ENCODE measurements at regions not wholly inside any gene's neighbourhood (a gene's known extent, or its start where the extent isn't known, plus 50 kb on each side); places are given as distances from the start of the nearest gene placed in this dataset.
"Not testable (repeated sequence)": the region's sequence is repeated elsewhere in the genome, so short reads cannot be mapped to it uniquely, and the experiment has no call there.

DNA sequence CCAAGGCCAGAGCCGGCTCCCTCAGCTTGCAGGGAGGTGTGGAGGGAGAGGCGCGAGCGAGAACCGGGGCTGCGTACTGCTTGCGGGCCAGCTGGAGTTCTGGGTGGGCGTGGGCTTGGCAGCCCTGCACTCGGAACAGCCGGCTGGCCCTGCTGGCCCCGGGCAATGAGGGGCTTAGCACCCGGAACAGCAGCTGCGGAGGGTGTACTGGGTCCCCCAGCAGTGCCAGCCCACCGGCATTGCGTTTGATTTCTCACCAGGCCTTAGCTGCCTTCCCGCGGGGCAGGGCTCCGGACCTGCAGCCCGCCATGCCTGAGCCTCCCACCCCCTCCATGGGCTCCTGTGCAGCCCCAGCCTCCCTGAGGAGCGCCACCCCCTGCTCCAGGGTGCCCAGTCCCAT, 495.5 kb upstream of the PLXNA2 start:
- not testable (repeated sequence) for H3K4me1 Mint-ChIP-seq

DNA sequence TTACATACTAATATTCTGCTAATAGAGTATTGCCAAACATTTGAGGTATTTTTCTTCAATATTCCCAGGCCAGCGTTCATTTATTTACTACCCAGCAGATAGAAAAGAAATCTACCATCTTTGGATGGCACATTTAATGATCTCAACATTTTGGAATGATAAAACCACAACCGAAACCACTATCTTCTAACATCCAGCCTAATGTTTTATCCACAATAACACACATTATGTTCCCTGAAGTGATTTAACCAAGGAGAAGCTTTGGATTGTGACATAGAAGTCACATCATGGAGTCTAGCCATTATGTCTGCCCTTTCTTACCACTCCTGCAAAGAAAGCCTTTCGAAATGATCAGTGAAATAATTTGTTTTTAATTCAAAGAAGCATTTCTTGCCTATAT, 497.1 kb upstream of the PLXNA2 start:
- ATAC-seq (ENCODE audit: low read depth): no peak
- H3K27me3 Mint-ChIP-seq: no peaks in the 10 kb centered on the region
- DNase-seq: no peak
- H3K27ac Mint-ChIP-seq: no peak overlapping the region
- H3K9me3 Mint-ChIP-seq: peaks cover 5% of the 10 kb centered on the region
- H3K36me3 Mint-ChIP-seq: no peaks in the 10 kb centered on the region
- POLR2A ChIA-PET: no interaction called here
- H3K4me3 Mint-ChIP-seq: no peak overlapping the region
- no peaks in the 10 kb centered on the region for H3K4me1 Mint-ChIP-seq

More for the DNA sequence above, 495.5 kb upstream of the PLXNA2 start:
- ATAC-seq (ENCODE audit: low read depth); POLR2A ChIA-PET; H3K27me3 Mint-ChIP-seq; H3K4me3 Mint-ChIP-seq; H3K36me3 Mint-ChIP-seq; H3K9me3 Mint-ChIP-seq; DNase-seq; H3K27ac Mint-ChIP-seq: not testable (repeated sequence)

DNA sequence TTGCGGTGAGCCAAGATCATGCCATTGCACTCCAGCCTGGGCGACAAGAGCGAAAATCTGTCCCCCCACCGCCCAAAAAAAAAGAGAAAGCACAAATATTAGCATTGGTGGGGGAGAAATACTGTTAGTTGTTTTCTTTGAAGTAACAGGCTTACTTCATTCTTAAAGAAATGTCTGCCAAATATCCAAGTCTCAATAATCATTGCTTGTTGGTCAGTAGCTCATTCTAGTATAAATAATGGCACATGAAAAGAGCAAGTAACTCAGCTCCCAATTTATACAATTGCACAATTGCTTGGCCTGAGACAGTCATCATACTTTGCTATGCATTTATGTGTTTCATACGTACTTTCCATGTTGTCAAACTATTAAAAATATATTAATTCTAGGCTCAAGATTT, 499.2 kb upstream of the PLXNA2 start:
- POLR2A ChIA-PET: no interaction called here
- Mint-ChIP-seq H3K27me3 (no peaks in the 10 kb centered on the region), H3K36me3 (no peaks in the 10 kb centered on the region), H3K27ac (no peak overlapping the region), H3K4me3 (no peak overlapping the region), H3K4me1 (no peaks in the 10 kb centered on the region), H3K9me3 (peaks cover 2% of the 10 kb centered on the region)
- DNase-seq (no peak), ATAC-seq (ENCODE audit: low read depth) (no peak)

DNA sequence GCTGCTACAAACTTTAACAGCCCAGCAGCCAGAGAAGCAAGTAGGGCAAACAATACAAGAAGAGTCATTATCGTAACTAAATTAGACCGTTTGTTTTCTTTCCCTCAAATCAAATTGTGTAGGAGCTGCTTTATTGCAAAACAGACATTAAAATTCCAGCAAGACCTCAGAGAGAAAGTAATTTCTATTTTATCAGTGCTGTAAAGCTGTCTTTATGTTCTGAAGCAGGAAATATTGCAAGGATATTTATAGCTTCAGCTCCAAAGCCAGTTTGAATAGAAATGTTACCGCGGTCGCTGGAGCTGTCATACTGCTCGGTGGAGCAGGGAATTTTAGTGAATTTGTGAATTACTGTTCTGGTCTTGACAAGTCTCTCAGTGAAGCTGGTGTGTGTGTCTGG, 503.8 kb upstream of the PLXNA2 start:
- H3K4me1 Mint-ChIP-seq: no peaks in the 10 kb centered on the region
- POLR2A ChIA-PET: no interaction called here
- H3K27me3 Mint-ChIP-seq: no peaks in the 10 kb centered on the region
- no peak for ATAC-seq (ENCODE audit: low read depth)
- H3K9me3 Mint-ChIP-seq: peaks cover 2% of the 10 kb centered on the region
- DNase-seq: no peak
- H3K27ac Mint-ChIP-seq: no peak overlapping the region
- H3K4me3 Mint-ChIP-seq: no peak overlapping the region
- no peaks in the 10 kb centered on the region for H3K36me3 Mint-ChIP-seq

DNA sequence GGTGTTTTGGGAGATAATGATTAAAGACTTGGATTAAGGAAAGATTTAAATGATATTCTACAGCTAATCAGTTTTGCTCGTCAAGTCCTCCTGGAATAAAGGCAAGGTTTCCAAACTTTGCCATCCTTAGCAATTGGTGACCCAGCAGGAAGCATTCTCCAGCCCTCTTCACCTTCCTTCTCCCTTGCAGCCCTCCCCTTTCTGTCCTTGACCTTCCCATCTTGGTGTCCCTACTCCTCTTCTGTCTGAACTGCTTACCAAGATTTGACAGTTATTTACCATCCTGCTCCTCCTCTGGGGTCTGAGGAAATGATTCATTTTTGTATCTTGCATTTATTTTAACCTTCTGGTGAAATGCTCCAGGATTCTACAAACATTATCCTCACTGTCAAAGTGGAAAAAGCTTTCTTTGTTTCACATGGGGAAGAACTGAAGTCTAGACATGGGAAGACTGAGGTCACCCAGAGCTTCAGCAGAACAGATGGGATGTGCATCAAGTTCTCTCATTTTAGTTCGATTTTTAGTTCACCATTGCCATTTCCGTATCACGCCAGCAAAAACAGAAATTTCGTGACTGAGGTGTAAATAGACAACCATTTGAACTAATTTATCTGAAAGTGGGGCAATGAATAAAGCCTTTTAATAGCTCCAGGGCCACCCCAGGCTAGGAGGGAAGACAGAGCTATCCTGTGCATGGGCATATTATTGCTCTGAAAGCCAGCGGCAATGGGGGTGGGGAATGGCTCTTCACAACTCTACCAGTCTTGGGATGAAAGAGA, 504.4 kb upstream of the PLXNA2 start:
- H3K4me1 Mint-ChIP-seq: no peaks in the 10 kb centered on the region
- DNase-seq (no peak), ATAC-seq (ENCODE audit: low read depth) (no peak)
- POLR2A ChIA-PET: no interaction called here
- no peaks in the 10 kb centered on the region for H3K36me3 Mint-ChIP-seq
- H3K27me3 Mint-ChIP-seq: no peaks in the 10 kb centered on the region
- no peak overlapping the region for H3K4me3 Mint-ChIP-seq
- H3K27ac Mint-ChIP-seq: no peak overlapping the region
- H3K9me3 Mint-ChIP-seq: peaks cover 2% of the 10 kb centered on the region

DNA sequence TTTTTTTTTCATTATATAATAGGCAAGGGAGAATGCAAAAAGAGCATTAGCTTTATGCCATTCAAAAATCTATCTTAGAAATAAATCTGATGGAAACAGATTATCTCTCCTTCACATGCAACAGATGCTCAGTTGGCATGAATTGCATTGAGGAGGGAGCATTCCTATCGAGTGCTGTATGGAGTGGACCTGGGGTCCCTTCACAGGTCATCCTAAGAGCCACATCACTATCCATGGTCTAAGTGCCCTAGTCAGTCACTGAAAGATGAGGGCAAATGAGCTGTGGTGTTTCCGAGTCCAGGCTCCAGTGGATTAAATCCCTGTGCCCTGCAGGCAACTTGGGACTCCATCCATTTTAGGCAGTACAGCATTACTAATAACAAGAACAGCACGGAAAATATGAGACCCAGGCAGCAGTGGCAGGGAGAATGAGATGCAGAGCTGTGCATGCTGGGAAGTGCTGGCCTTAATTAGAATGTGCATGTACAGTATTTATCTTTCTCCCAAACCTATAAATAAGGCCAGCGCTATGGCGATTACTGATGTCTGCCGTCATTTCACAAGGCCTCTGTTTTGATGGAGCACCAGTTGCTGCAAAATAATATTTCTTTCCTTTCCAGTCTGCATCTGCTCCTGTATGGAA, 512.3 kb upstream of the PLXNA2 start:
- no peak overlapping the region for H3K4me3 Mint-ChIP-seq
- no peak overlapping the region for H3K27ac Mint-ChIP-seq
- ATAC-seq (ENCODE audit: low read depth) (no peak), DNase-seq (no peak)
- peaks cover 2% of the 10 kb centered on the region for H3K27me3 Mint-ChIP-seq
- H3K36me3 Mint-ChIP-seq: no peaks in the 10 kb centered on the region
- POLR2A ChIA-PET: no interaction called here
- H3K4me1 Mint-ChIP-seq: no peaks in the 10 kb centered on the region
- no peaks in the 10 kb centered on the region for H3K9me3 Mint-ChIP-seq

DNA sequence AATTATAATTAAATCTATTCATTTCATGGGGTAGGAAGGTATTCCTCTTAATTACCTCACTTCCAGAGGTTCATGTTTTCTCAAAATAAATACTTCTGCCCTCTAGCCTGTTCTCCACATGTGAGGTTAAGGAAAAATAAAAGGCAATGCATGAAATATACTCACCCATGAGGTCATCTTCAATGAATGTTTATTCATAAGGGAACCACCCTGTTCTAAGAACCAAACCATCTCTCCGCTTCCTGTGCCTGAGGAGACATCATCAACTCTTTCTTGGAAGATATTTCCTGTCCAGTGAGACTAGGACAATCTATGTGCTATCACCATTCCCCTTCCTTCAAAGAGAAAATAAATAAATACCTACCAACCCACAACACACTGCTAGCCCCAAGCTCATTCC, 513.7 kb upstream of the PLXNA2 start:
- ATAC-seq (ENCODE audit: low read depth) (no peak), DNase-seq (no peak)
- Mint-ChIP-seq H3K27me3 (peaks cover 2% of the 10 kb centered on the region), H3K4me3 (no peak overlapping the region), H3K4me1 (no peaks in the 10 kb centered on the region), H3K9me3 (no peaks in the 10 kb centered on the region), H3K27ac (no peak overlapping the region), H3K36me3 (no peaks in the 10 kb centered on the region)
- POLR2A ChIA-PET: no interaction called here

DNA sequence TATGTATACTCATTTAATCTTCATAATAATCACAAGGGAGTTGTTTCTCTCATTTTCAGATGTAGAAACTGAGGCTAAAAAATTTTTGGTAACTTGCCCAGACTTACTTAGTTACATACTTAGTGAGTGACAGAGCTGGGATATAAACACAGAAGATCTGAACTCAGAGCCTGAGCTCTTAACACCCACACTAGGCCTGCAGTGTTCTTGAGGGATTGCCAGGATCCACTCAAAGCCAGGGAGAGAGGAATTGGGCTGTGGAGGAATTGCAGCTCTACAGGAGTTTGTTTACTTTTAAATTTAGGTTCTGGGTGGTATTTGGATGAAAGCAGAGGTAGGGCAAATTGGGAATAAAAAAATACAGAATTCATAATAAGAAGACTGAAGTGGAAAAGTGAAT, 515.1 kb upstream of the PLXNA2 start:
- Mint-ChIP-seq H3K4me1 (no peaks in the 10 kb centered on the region), H3K27ac (no peak overlapping the region), H3K27me3 (peaks cover 2% of the 10 kb centered on the region), H3K4me3 (no peak overlapping the region), H3K9me3 (no peaks in the 10 kb centered on the region), H3K36me3 (no peaks in the 10 kb centered on the region)
- POLR2A ChIA-PET: no interaction called here
- no peak for ATAC-seq (ENCODE audit: low read depth)
- DNase-seq: no peak

DNA sequence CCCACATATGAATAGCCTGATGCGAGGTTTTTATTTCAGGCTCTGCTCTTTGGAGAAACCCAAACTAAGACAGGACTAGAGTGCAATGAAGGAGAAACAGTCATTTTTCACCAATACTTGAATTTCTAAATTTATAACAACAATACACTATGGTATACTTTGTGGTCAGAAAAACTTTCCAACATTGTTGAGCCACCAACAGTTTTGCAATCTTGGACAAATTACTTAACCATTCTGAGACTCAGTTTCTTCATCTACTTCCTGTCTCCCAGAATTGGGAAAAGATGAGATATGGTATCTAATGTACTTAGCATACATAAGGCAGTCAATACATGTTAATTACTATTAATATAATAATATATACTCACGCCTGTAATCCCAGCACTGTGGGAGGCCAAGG, 519.8 kb upstream of the PLXNA2 start:
- POLR2A ChIA-PET: no interaction called here
- Mint-ChIP-seq H3K27me3 (no peaks in the 10 kb centered on the region), H3K27ac (no peak overlapping the region), H3K4me1 (no peaks in the 10 kb centered on the region), H3K36me3 (no peaks in the 10 kb centered on the region), H3K9me3 (no peaks in the 10 kb centered on the region), H3K4me3 (no peak overlapping the region)
- ATAC-seq (ENCODE audit: low read depth) (no peak), DNase-seq (no peak)

DNA sequence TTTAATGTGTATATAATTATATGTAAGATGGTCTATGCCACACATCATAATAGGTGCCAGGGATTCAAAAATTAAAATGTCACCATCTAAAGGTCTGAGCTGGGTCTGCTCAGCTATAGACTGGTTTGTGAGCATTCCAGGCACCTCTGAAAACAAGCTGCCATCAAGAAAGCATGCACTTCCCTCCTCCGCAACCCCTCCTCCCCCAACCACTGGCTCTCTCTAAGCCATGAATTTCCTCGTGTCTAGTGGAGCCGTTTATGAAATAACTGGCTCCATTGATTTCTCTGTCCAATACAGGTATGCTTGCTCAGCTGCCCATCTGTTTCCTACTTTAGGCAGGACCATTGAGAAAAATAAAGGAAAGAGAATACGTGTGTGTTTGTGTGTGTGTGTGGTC, 522.6 kb upstream of the PLXNA2 start:
- H3K27me3 Mint-ChIP-seq: no peaks in the 10 kb centered on the region
- no peak for ATAC-seq (ENCODE audit: low read depth)
- H3K27ac Mint-ChIP-seq: no peak overlapping the region
- H3K4me1 Mint-ChIP-seq: no peaks in the 10 kb centered on the region
- H3K9me3 Mint-ChIP-seq: no peaks in the 10 kb centered on the region
- no peak for DNase-seq
- H3K36me3 Mint-ChIP-seq: no peaks in the 10 kb centered on the region
- H3K4me3 Mint-ChIP-seq: no peak overlapping the region
- POLR2A ChIA-PET: no interaction called here

DNA sequence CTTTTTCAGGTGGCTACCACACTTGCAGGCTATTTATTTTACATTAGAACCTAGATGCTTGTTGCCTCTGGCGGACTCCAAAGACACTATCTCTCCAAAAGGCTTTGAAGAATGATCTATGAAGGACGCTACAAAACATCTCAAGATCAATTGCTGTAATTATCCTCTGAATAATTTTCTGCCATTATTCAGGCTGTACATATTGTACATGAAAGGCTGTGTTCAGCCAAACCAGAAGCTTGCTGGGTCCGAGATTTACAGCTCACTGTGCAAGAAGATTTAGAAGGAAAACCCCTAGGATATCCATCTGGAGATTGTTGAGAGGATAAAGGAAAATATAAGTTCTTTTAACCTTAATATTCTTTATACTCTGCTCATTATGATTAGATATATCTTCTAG, 523.6 kb upstream of the PLXNA2 start:
- Mint-ChIP-seq H3K27ac (no peak overlapping the region), H3K4me1 (no peaks in the 10 kb centered on the region), H3K27me3 (no peaks in the 10 kb centered on the region), H3K9me3 (no peaks in the 10 kb centered on the region), H3K36me3 (no peaks in the 10 kb centered on the region), H3K4me3 (no peak overlapping the region)
- ATAC-seq (ENCODE audit: low read depth) (no peak), DNase-seq (no peak)
- POLR2A ChIA-PET: interaction anchor here (0.6 kb wide), 1 partner anchor 13 kb away, joined by 3 read pairs; no protein-coding TSS in a partner anchor

DNA sequence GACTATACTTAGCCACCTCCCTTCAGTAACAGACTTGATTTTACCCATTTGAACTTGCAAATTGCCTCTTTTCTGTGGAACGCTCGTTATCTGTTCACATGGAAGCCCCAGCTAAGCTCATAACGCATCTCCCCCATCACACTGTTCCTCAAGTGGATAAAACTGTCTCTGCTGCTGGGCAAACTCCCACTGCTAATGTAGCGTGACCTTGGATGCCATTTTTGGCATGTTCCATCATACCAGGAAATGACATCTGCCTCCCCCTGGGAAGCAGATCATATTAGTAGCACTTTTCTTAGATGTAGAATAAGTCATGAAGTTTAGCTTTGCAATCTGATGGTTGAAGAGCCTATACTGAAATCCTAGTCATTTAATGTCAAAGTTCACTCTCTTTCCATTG, 528.7 kb upstream of the PLXNA2 start:
- DNase-seq (no peak), ATAC-seq (ENCODE audit: low read depth) (no peak)
- POLR2A ChIA-PET: no interaction called here
- Mint-ChIP-seq H3K36me3 (no peaks in the 10 kb centered on the region), H3K4me1 (no peaks in the 10 kb centered on the region), H3K27ac (no peak overlapping the region), H3K4me3 (no peak overlapping the region), H3K9me3 (no peaks in the 10 kb centered on the region), H3K27me3 (no peaks in the 10 kb centered on the region)

DNA sequence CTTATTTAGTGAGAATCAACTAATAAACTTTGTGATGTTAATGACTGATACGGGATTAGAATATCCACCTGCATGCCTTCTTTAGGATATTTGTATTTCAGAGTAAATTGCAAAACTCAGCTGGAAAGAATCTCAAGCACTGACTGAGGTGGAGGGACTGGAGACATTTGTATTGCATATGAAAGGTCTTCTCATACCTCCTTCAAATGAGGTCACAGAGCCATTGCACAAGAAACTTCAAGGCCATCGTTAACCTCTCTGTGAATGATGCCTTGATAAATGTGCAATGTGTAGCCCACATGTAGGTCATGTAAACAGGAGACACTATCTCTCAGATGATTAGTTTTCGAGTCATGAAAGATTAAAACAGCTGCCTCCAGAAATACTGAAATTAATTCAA, 531.7 kb upstream of the PLXNA2 start:
- Mint-ChIP-seq H3K36me3 (no peaks in the 10 kb centered on the region), H3K4me3 (no peak overlapping the region), H3K9me3 (no peaks in the 10 kb centered on the region), H3K27ac (no peak overlapping the region), H3K4me1 (no peaks in the 10 kb centered on the region), H3K27me3 (no peaks in the 10 kb centered on the region)
- ATAC-seq (ENCODE audit: low read depth): no peak
- no peak for DNase-seq
- POLR2A ChIA-PET: no interaction called here

DNA sequence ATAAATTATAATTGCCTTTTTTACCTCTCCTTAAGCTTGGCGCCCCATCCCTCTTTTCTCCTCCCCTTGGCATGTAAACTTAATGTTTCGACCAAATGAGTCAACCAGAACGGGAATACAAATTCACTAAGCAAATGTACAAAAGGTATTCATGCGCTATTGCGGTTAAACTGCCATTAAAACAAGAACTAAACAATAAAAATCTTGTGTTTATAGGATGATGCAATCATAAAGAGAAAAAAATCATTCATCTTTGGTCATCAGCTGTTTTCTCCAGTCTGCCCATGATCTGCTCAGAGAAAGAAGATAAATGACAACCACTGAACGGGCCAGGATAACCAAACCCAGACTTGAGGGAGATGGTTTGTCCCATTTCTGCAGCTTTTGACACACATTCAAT, 534.2 kb upstream of the PLXNA2 start:
- no peak for DNase-seq
- Mint-ChIP-seq H3K36me3 (no peaks in the 10 kb centered on the region), H3K4me1 (no peaks in the 10 kb centered on the region), H3K4me3 (no peak overlapping the region), H3K9me3 (no peaks in the 10 kb centered on the region), H3K27ac (no peak overlapping the region), H3K27me3 (no peaks in the 10 kb centered on the region)
- ATAC-seq (ENCODE audit: low read depth): no peak
- POLR2A ChIA-PET: no interaction called here

Data from activated naive CD8-positive, alpha-beta T cell treated with anti-CD3 and anti-CD28 coated beads, Interleukin-2, amount 10 ng/mL, durations not matched to agents 7 days and 5 days (primary cell).